HL-60 (cell line): ENCODE measurements at regions not wholly inside any gene's neighbourhood (a gene's known extent, or its start where the extent isn't known, plus 50 kb on each side); places are given as distances from the start of the nearest gene placed in this dataset.

ENCODE experiments used
- DNase-seq, 2 experiments: peaks; one replicate each; pipeline ENCODE4 v3.0.0-alpha.2; 2010 to 2020; ENCODE audit warnings: low read depth in 1 of 2, low spot score in 1 of 2
- H3K27ac ChIP-seq: fragments of 250-450 bp; sonication (Bioruptor Pico); replicated peaks from 2 replicates; pipeline ENCODE4 v1.5.1; 2020; ENCODE audit warnings: mild to moderate bottlenecking, moderate library complexity
- H3K27me3 ChIP-seq: fragments of 250-450 bp; sonication (Bioruptor Pico); 2 replicates; pipeline ENCODE4 v1.5.1; 2021; ENCODE audit warnings: mild to moderate bottlenecking, moderate library complexity; ENCODE audit not compliant: insufficient read depth, poor library complexity, severe bottlenecking
- H3K4me3 ChIP-seq: replicated peaks from 2 replicates; pipeline ENCODE4 v1.5.1; 2011; ENCODE audit warnings: mild to moderate bottlenecking, control low read depth, low read length; ENCODE audit not compliant: insufficient read depth
- GABPA ChIP-seq: IDR thresholded peaks from 2 replicates; pipeline ENCODE4 v1.6.1; 2012; ENCODE audit warnings: low read depth
- POLR2AphosphoS5 ChIP-seq: IDR thresholded peaks from 2 replicates; pipeline ENCODE4 v1.6.1; 2012; ENCODE audit warnings: low read depth
- SPI1 ChIP-seq: IDR thresholded peaks from 2 replicates; pipeline ENCODE4 v1.6.1; 2012; ENCODE audit warnings: low read depth, mild to moderate bottlenecking, borderline replicate concordance
- TF ChIP-seq, protein P1 (sequence below): IDR thresholded peaks from one replicate; pipeline ENCODE4 v1.5.1; 2011; ENCODE audit warnings: low read length, control low read depth, inconsistent platforms; ENCODE audit not compliant: insufficient read depth
- TF ChIP-seq, protein P2 (sequence below): IDR thresholded peaks from 2 replicates; pipeline ENCODE4 v1.6.1; 2012; ENCODE audit warnings: low read depth; ENCODE audit not compliant: insufficient replicate concordance

GRCh38 chr2:120606931-120607330, 128.7 kb upstream of the GLI2 start:
- DNase-seq: no peak
- TF ChIP-seq, protein P1, sequence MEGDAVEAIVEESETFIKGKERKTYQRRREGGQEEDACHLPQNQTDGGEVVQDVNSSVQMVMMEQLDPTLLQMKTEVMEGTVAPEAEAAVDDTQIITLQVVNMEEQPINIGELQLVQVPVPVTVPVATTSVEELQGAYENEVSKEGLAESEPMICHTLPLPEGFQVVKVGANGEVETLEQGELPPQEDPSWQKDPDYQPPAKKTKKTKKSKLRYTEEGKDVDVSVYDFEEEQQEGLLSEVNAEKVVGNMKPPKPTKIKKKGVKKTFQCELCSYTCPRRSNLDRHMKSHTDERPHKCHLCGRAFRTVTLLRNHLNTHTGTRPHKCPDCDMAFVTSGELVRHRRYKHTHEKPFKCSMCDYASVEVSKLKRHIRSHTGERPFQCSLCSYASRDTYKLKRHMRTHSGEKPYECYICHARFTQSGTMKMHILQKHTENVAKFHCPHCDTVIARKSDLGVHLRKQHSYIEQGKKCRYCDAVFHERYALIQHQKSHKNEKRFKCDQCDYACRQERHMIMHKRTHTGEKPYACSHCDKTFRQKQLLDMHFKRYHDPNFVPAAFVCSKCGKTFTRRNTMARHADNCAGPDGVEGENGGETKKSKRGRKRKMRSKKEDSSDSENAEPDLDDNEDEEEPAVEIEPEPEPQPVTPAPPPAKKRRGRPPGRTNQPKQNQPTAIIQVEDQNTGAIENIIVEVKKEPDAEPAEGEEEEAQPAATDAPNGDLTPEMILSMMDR: no peak
- Histone ChIP-seq H3K27ac (peak overlapping the region; percentile 70; the same call in 1 of the 2 replicates), H3K4me3 (no peak overlapping the region), H3K27me3 (no peaks in the 10 kb centered on the region)

DNA sequence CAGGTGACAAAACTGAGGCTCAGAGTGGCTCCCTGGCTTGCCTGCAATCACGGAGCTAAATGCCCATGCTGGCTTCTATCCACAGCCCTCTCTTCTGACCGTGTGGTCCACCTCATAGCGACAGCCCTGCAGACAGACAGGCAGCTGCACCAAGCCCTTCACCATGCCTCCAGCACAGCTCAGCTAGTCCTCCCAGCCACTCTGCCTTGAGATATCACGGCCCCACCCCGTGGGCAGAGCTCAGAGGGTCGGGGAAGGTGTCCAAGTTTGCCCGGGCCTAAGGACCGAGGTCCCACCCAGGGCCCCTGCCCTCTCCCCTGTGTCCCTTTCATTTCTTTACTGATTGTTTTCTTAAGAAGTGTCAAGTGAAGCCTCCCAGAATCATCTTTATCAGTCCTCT, 128.2 kb upstream of the GLI2 start:
- H3K27ac ChIP-seq: no peak overlapping the region

GRCh38 chr2:120607996-120608395, 127.7 kb upstream of the GLI2 start:
- H3K27me3 ChIP-seq: no peaks in the 10 kb centered on the region
- TF ChIP-seq SPI1: no peak
- no peak for DNase-seq
- H3K4me3 ChIP-seq: no peak overlapping the region
- no peak overlapping the region for H3K27ac ChIP-seq

More for the DNA sequence above, 128.2 kb upstream of the GLI2 start:
- H3K27me3 ChIP-seq: no peaks in the 10 kb centered on the region
- TF ChIP-seq, protein P1: no peak
- TF ChIP-seq SPI1: no peak
- no peak for TF ChIP-seq POLR2AphosphoS5
- no peak overlapping the region for H3K4me3 ChIP-seq
- no peak for DNase-seq

GRCh38 chr2:120609826-120610395, 125.8 kb upstream of the GLI2 start:
- DNase-seq: no peak
- no peaks in the 10 kb centered on the region for H3K27me3 ChIP-seq
- no peak for TF ChIP-seq GABPA
- TF ChIP-seq POLR2AphosphoS5: no peak
- TF ChIP-seq, protein P1: no peak
- TF ChIP-seq, protein P2, sequence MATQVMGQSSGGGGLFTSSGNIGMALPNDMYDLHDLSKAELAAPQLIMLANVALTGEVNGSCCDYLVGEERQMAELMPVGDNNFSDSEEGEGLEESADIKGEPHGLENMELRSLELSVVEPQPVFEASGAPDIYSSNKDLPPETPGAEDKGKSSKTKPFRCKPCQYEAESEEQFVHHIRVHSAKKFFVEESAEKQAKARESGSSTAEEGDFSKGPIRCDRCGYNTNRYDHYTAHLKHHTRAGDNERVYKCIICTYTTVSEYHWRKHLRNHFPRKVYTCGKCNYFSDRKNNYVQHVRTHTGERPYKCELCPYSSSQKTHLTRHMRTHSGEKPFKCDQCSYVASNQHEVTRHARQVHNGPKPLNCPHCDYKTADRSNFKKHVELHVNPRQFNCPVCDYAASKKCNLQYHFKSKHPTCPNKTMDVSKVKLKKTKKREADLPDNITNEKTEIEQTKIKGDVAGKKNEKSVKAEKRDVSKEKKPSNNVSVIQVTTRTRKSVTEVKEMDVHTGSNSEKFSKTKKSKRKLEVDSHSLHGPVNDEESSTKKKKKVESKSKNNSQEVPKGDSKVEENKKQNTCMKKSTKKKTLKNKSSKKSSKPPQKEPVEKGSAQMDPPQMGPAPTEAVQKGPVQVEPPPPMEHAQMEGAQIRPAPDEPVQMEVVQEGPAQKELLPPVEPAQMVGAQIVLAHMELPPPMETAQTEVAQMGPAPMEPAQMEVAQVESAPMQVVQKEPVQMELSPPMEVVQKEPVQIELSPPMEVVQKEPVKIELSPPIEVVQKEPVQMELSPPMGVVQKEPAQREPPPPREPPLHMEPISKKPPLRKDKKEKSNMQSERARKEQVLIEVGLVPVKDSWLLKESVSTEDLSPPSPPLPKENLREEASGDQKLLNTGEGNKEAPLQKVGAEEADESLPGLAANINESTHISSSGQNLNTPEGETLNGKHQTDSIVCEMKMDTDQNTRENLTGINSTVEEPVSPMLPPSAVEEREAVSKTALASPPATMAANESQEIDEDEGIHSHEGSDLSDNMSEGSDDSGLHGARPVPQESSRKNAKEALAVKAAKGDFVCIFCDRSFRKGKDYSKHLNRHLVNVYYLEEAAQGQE: no peak
- no peak for TF ChIP-seq SPI1
- H3K27ac ChIP-seq: no peak overlapping the region
- H3K4me3 ChIP-seq: no peak overlapping the region

GRCh38 chr2:120611016-120611415, 124.7 kb upstream of the GLI2 start:
- no peak for DNase-seq
- Histone ChIP-seq H3K27me3 (no peaks in the 10 kb centered on the region), H3K27ac (no peak overlapping the region), H3K4me3 (no peak overlapping the region)
- TF ChIP-seq, protein P1: no peak
- TF ChIP-seq, protein P2: no peak
- TF ChIP-seq SPI1 (no peak), GABPA (no peak), POLR2AphosphoS5 (no peak)
